SK-N-DZ (cell line): ENCODE measurements at regions not wholly inside any gene's neighbourhood (a gene's known extent, or its start where the extent isn't known, plus 50 kb on each side); places are given as distances from the start of the nearest gene placed in this dataset.

ENCODE experiments used
- DNase-seq: peaks from one replicate; pipeline ENCODE4 v3.0.0-alpha.2; 2015; ENCODE audit warnings: low spot score

GRCh38 chr4:177108708-177109107 lies 201.0 kb upstream of the NEIL3 start:
- no peak for DNase-seq

GRCh38 chr4:177109769-177110168 lies 199.9 kb upstream of the NEIL3 start:
- DNase-seq: no peak

- no peak for DNase-seq
These were observed 193.5 kb upstream of the NEIL3 start for GRCh38 chr4:177116161-177116560.

- no peak for DNase-seq
These were observed 192.4 kb upstream of the NEIL3 start for GRCh38 chr4:177117256-177117655.

GRCh38 chr4:177118596-177118995 lies 191.1 kb upstream of the NEIL3 start:
- DNase-seq: no peak

GRCh38 chr4:177119021-177119471 lies 190.6 kb upstream of the NEIL3 start:
- no peak for DNase-seq

- DNase-seq: no peak
These were observed 190.0 kb upstream of the NEIL3 start for GRCh38 chr4:177119691-177120090.

GRCh38 chr4:177123811-177124210 lies 185.9 kb upstream of the NEIL3 start:
- no peak for DNase-seq

GRCh38 chr4:177124349-177125064 lies 185.2 kb upstream of the NEIL3 start:
- DNase-seq: no peak

GRCh38 chr4:177125656-177126055 lies 184.0 kb upstream of the NEIL3 start:
- no peak for DNase-seq

GRCh38 chr4:177127658-177128057 lies 182.0 kb upstream of the NEIL3 start:
- DNase-seq: no peak

GRCh38 chr4:177128306-177128705 lies 181.4 kb upstream of the NEIL3 start:
- no peak for DNase-seq

GRCh38 chr4:177131736-177132135 lies 177.9 kb upstream of the NEIL3 start:
- DNase-seq: no peak

- DNase-seq: peak; percentile 3
These were observed 162.0 kb upstream of the NEIL3 start for GRCh38 chr4:177147668-177148067.

GRCh38 chr4:177155454-177155853 lies 154.2 kb upstream of the NEIL3 start:
- no peak for DNase-seq

- DNase-seq: no peak
These were observed 150.1 kb upstream of the NEIL3 start for GRCh38 chr4:177159600-177159999.

GRCh38 chr4:177161781-177162180 lies 147.9 kb upstream of the NEIL3 start:
- no peak for DNase-seq

GRCh38 chr4:177163532-177163931 lies 146.1 kb upstream of the NEIL3 start:
- no peak for DNase-seq

GRCh38 chr4:177171588-177171987 lies 138.1 kb upstream of the NEIL3 start:
- DNase-seq: no peak

- no peak for DNase-seq
These were observed 134.2 kb upstream of the NEIL3 start for GRCh38 chr4:177175473-177175872.

- DNase-seq: no peak
These were observed 132.1 kb upstream of the NEIL3 start for GRCh38 chr4:177177541-177178081.

- no peak for DNase-seq
These were observed 131.4 kb upstream of the NEIL3 start for GRCh38 chr4:177178246-177178645.

GRCh38 chr4:177182166-177182565 lies 127.5 kb upstream of the NEIL3 start:
- DNase-seq: no peak

- no peak for DNase-seq
These were observed 126.9 kb upstream of the NEIL3 start for GRCh38 chr4:177182728-177183127.
